Astrocyte (in vitro differentiated cells and primary cell): ENCODE measurements at regions not wholly inside any gene's neighbourhood (a gene's known extent, or its start where the extent isn't known, plus 50 kb on each side); places are given as distances from the start of the nearest gene placed in this dataset.

Experiments used
- DNase-seq: peaks from one replicate; pipeline ENCODE4 v3.0.0-alpha.2; 2010; ENCODE audit warnings: low read depth
- FAIRE-seq: peaks from 2 replicates; lab custom pipeline; 2011; peaks lifted over from hg19 to GRCh38; lab: Jason Lieb, UNC
- H2AFZ ChIP-seq: 2 replicates; pipeline ENCODE4 v1.6.0; 2012; ENCODE audit warnings: low read depth, low read length, inconsistent platforms
- H3K27ac ChIP-seq: 2 replicates; pipeline ENCODE4 v1.5.1; 2011; ENCODE audit warnings: low read depth, low read length, inconsistent platforms
- H3K27me3 ChIP-seq: 2 replicates; pipeline ENCODE4 v1.6.0; 2011; ENCODE audit warnings: low read length, inconsistent platforms; ENCODE audit not compliant: insufficient read depth
- H3K36me3 ChIP-seq: 2 replicates; pipeline ENCODE4 v1.5.1; 2011; ENCODE audit warnings: low read length, inconsistent platforms; ENCODE audit not compliant: insufficient read depth
- H3K4me1 ChIP-seq: 2 replicates; pipeline ENCODE4 v1.5.1; 2011; ENCODE audit warnings: low read length, inconsistent platforms; ENCODE audit not compliant: insufficient read depth
- H3K4me2 ChIP-seq: 2 replicates; pipeline ENCODE4 v1.6.0; 2012; ENCODE audit warnings: low read length, inconsistent platforms
- H3K4me3 ChIP-seq: 2 replicates; pipeline ENCODE4 v1.5.1; 2011; ENCODE audit warnings: low read depth, mild to moderate bottlenecking, low read length, inconsistent platforms; ENCODE audit not compliant: insufficient read depth
- H3K79me2 ChIP-seq: 2 replicates; pipeline ENCODE4 v1.6.0; 2012; ENCODE audit warnings: mild to moderate bottlenecking, low read length, inconsistent platforms; ENCODE audit not compliant: insufficient read depth
- H3K9ac ChIP-seq: 2 replicates; pipeline ENCODE4 v1.6.0; 2012; ENCODE audit warnings: mild to moderate bottlenecking, low read length, inconsistent platforms
- H3K9me3 ChIP-seq: 2 replicates; pipeline ENCODE4 v1.5.1; 2012; ENCODE audit warnings: low read depth, mild to moderate bottlenecking, low read length, inconsistent platforms; ENCODE audit not compliant: insufficient read depth
- H4K20me1 ChIP-seq: 2 replicates; pipeline ENCODE4 v1.6.0; 2012; ENCODE audit warnings: low read length, inconsistent platforms; ENCODE audit not compliant: insufficient read depth
- H3K27ac Mint-ChIP-seq: one replicate; pipeline ENCODE4 v1.8.0; 2021; ENCODE audit warnings: mild to moderate bottlenecking, mixed read lengths; ENCODE audit not compliant: unreplicated experiment
- H3K27me3 Mint-ChIP-seq: one replicate; pipeline ENCODE4 v1.8.0; 2021; ENCODE audit warnings: low read depth, mixed read lengths; ENCODE audit not compliant: unreplicated experiment
- H3K36me3 Mint-ChIP-seq: one replicate; pipeline ENCODE4 v1.8.0; 2021; ENCODE audit warnings: low read depth, mixed read lengths; ENCODE audit not compliant: unreplicated experiment
- H3K4me1 Mint-ChIP-seq: one replicate; pipeline ENCODE4 v1.8.0; 2021; ENCODE audit warnings: low read depth, mixed read lengths; ENCODE audit not compliant: unreplicated experiment
- H3K4me3 Mint-ChIP-seq: one replicate; pipeline ENCODE4 v1.8.0; 2021; ENCODE audit warnings: mild to moderate bottlenecking, moderate library complexity, mixed read lengths; ENCODE audit not compliant: unreplicated experiment
- H3K9me3 Mint-ChIP-seq: one replicate; pipeline ENCODE4 v1.8.0; 2021; ENCODE audit warnings: mild to moderate bottlenecking, mixed read lengths; ENCODE audit not compliant: unreplicated experiment
- EZH2 ChIP-seq: IDR thresholded peaks from 2 replicates; pipeline ENCODE4 v1.6.1; 2012; ENCODE audit warnings: mild to moderate bottlenecking, low read length, inconsistent platforms; ENCODE audit not compliant: insufficient read depth
- TF ChIP-seq, protein P1 (sequence below): IDR thresholded peaks from 2 replicates; pipeline ENCODE4 v1.5.1; 2011; ENCODE audit warnings: low read depth, mild to moderate bottlenecking, inconsistent platforms, low read length, moderate library complexity; ENCODE audit not compliant: insufficient read depth

- Histone ChIP-seq H3K4me3 (no peak overlapping the region), H3K9ac (no peak overlapping the region), H3K36me3 (no peaks in the 10 kb centered on the region), H3K4me2 (no peak overlapping the region), H3K79me2 (no peaks in the 10 kb centered on the region), H4K20me1 (no peaks in the 10 kb centered on the region), H3K27ac (no peak overlapping the region), H3K4me1 (no peaks in the 10 kb centered on the region), H2AFZ (no peak overlapping the region), H3K9me3 (no peaks in the 10 kb centered on the region), H3K27me3 (no peaks in the 10 kb centered on the region)
- TF ChIP-seq EZH2: no peak
- TF ChIP-seq, protein P1, sequence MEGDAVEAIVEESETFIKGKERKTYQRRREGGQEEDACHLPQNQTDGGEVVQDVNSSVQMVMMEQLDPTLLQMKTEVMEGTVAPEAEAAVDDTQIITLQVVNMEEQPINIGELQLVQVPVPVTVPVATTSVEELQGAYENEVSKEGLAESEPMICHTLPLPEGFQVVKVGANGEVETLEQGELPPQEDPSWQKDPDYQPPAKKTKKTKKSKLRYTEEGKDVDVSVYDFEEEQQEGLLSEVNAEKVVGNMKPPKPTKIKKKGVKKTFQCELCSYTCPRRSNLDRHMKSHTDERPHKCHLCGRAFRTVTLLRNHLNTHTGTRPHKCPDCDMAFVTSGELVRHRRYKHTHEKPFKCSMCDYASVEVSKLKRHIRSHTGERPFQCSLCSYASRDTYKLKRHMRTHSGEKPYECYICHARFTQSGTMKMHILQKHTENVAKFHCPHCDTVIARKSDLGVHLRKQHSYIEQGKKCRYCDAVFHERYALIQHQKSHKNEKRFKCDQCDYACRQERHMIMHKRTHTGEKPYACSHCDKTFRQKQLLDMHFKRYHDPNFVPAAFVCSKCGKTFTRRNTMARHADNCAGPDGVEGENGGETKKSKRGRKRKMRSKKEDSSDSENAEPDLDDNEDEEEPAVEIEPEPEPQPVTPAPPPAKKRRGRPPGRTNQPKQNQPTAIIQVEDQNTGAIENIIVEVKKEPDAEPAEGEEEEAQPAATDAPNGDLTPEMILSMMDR: no peak
- DNase-seq: no peak
- no peak overlapping the region for H3K4me3 Mint-ChIP-seq
- H3K9me3 Mint-ChIP-seq: no peaks in the 10 kb centered on the region
- peaks cover 3% of the 10 kb centered on the region for H3K36me3 Mint-ChIP-seq
- no peaks in the 10 kb centered on the region for H3K4me1 Mint-ChIP-seq
- no peak for FAIRE-seq
- H3K27me3 Mint-ChIP-seq: peaks cover 21% of the 10 kb centered on the region
- H3K27ac Mint-ChIP-seq: no peak overlapping the region
These were observed 93.5 kb upstream of the SHB start for GRCh38 chr9:38162332-38163211.

- DNase-seq (no peak), FAIRE-seq (no peak)
- no peak overlapping the region for H3K27ac Mint-ChIP-seq
- peaks cover 18% of the 10 kb centered on the region for H3K27me3 Mint-ChIP-seq
- Histone ChIP-seq H3K4me1 (no peaks in the 10 kb centered on the region), H3K27ac (no peak overlapping the region), H3K9ac (no peak overlapping the region), H3K27me3 (no peaks in the 10 kb centered on the region), H3K4me3 (no peak overlapping the region), H2AFZ (no peak overlapping the region), H3K79me2 (no peaks in the 10 kb centered on the region), H3K9me3 (no peaks in the 10 kb centered on the region), H4K20me1 (no peaks in the 10 kb centered on the region), H3K4me2 (no peak overlapping the region), H3K36me3 (no peaks in the 10 kb centered on the region)
- TF ChIP-seq EZH2: no peak
- TF ChIP-seq, protein P1: peak; percentile 74
- H3K4me3 Mint-ChIP-seq: no peak overlapping the region
- no peaks in the 10 kb centered on the region for H3K4me1 Mint-ChIP-seq
- no peaks in the 10 kb centered on the region for H3K9me3 Mint-ChIP-seq
- no peaks in the 10 kb centered on the region for H3K36me3 Mint-ChIP-seq
These were observed 91.7 kb upstream of the SHB start for GRCh38 chr9:38160613-38161215.
